Esophagus squamous epithelium (tissue), 4 donors: ENCODE measurements at regions not wholly inside any gene's neighbourhood (a gene's known extent, or its start where the extent isn't known, plus 50 kb on each side); places are given as distances from the start of the nearest gene placed in this dataset.

ENCODE experiments used
- POLR2A ChIP-seq, 4 donors: fragments of 450-650 bp; IDR thresholded peaks; one replicate each; pipeline ENCODE4 v1.6.1; 2017; ENCODE audit warnings: antibody characterized with exemption in 4 of 4, mild to moderate bottlenecking in 4 of 4, moderate library complexity in 3 of 4
- TF ChIP-seq, protein P1 (sequence below), 6 experiments: fragments of 450-650 bp in 4 of 6; fragments of 200-600 bp in 2 of 6; sonication (generic) in 2 of 6; IDR thresholded peaks; one replicate each; pipeline ENCODE4 v1.5.1; 2016 to 2019; ENCODE audit warnings: antibody characterized with exemption in 6 of 6, mild to moderate bottlenecking in 4 of 6, moderate library complexity in 4 of 6

DNA sequence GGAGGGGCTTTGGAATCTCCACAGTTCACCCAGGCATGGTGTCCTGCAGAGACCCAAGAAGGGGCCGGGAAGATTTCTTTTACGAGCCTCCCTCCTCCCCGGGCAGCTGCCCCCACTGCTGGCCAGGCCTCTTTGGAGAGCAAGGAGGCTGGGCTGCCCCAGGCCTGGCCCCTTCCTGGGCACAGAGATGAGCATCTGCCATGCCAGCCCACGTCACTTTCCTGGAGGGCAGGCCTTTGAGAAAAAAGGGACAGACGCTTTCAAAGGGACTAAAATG is 60.5 kb upstream of the FGF3 start:
- no peak for TF ChIP-seq POLR2A (IDR thresholded peaks at IDR 0.05)
- TF ChIP-seq, protein P1, sequence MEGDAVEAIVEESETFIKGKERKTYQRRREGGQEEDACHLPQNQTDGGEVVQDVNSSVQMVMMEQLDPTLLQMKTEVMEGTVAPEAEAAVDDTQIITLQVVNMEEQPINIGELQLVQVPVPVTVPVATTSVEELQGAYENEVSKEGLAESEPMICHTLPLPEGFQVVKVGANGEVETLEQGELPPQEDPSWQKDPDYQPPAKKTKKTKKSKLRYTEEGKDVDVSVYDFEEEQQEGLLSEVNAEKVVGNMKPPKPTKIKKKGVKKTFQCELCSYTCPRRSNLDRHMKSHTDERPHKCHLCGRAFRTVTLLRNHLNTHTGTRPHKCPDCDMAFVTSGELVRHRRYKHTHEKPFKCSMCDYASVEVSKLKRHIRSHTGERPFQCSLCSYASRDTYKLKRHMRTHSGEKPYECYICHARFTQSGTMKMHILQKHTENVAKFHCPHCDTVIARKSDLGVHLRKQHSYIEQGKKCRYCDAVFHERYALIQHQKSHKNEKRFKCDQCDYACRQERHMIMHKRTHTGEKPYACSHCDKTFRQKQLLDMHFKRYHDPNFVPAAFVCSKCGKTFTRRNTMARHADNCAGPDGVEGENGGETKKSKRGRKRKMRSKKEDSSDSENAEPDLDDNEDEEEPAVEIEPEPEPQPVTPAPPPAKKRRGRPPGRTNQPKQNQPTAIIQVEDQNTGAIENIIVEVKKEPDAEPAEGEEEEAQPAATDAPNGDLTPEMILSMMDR (IDR thresholded peaks at IDR 0.05): no peak
